ENCODE measurements at regions not wholly inside any gene's neighbourhood (a gene's known extent, or its start where the extent isn't known, plus 50 kb on each side); places are given as distances from the start of the nearest gene placed in this dataset.

DNA sequence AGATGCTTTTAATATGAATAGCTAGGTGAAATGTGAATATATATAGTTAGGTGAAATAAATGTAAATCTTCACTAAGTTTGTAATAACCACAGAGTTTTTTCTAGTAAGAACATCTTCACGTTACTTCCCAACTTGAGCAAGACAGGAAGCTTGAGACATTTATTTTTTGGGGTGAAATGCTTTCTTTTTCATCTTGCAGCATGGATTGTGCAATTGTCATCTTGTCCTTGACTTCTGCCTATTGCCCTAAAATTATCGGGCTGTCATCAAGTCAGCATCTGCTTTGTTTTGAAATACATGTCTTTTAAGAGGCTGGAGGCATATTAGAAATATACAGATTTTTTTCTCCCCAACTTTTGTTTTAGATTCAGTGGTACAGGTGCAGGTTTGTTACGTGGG lies 433.9 kb downstream of the PCNX1 start:
- H3K9me1 ChIP-seq (ENCODE audit: control insufficient read depth, insufficient read depth, low read length), result peaks cover 2% of the 10 kb centered on the region
- no peak overlapping the region for H3K4me3 ChIP-seq
- in situ Hi-C loops (cut with MboI) (no loop called here), intact Hi-C loops (cut with micrococcal nuclease) (no loop called here)
- peaks cover 5 to 12% of the 10 kb centered on the region in 2 experiments; a peak in 4 of 5 replicates for H3K4me1 ChIP-seq (replicated peaks in 1 of 2; ENCODE audit: control insufficient read depth in 2 of 2, insufficient read depth in 2 of 2, low read length in 2 of 2)
- TF ChIP-seq TCF3 (CRISPR knock-in tag; IDR thresholded peaks at IDR 0.05), result no peak
- no peak for TF ChIP-seq CEBPG (CRISPR knock-in tag; IDR thresholded peaks at IDR 0.05)
- peak in 1 of 2 experiments; percentile 72; a peak in 2 of 4 replicates for TF ChIP-seq CEBPG (tag; conservative IDR thresholded peaks at IDR 0.05 in 1 of 2, IDR thresholded peaks at IDR 0.05 in 1 of 2)
- peak; percentile 35; the same call in 1 of the 2 replicates for TF ChIP-seq CEBPB (tag; IDR thresholded peaks at IDR 0.05)
- H3K27ac ChIP-seq (ENCODE audit: extremely low read depth, low read depth, low read length), result no peak overlapping the region
- no peak for DNase-seq (ENCODE audit: extremely low read depth in 1 of 4, low spot score in 3 of 4)
- no peaks in the 10 kb centered on the region for H3K36me3 ChIP-seq (ENCODE audit: control insufficient read depth, insufficient read depth, low read length)
- 87% methylated on average over 3 of the region's 3 CpGs for WGBS (ENCODE audit: insufficient coverage, low coverage, missing lambda C conversion rate)
- no TSS peak for BruUV-seq (replicated peaks)
- ATAC-seq, result no peak
- H3K27me3 ChIP-seq (ENCODE audit: control insufficient read depth in 2 of 2, insufficient read depth in 2 of 2, low read length in 2 of 2), result no peaks in the 10 kb centered on the region
- ChIA-PET CTCF (ENCODE audit: low intra/inter-chr PET ratio) (no interaction called here), POLR2A (no interaction called here)
- no peak for FAIRE-seq
- peaks cover 22% of the 10 kb centered on the region for H3K79me2 ChIP-seq (ENCODE audit: control insufficient read depth, insufficient read depth, low read length)
- no peak overlapping the region for H2AFZ ChIP-seq (ENCODE audit: low read depth, low read length)
- no peak overlapping the region for H3K9ac ChIP-seq (ENCODE audit: insufficient read depth in 1 of 2, low read depth in 2 of 2, low read length in 2 of 2)
- H3K4me2 ChIP-seq (ENCODE audit: insufficient read depth, low read length), result no peak overlapping the region
- H3K9me3 ChIP-seq (replicated peaks; ENCODE audit: control insufficient read depth, insufficient read depth, low read depth, low read length), result no peaks in the 10 kb centered on the region
- no peaks in the 10 kb centered on the region for H4K20me1 ChIP-seq (replicated peaks; ENCODE audit: control insufficient read depth, insufficient read depth, low read length)

- Histone ChIP-seq H3K4me3 (no peak overlapping the region), H3K4me1 (replicated peaks in 1 of 2; ENCODE audit: control insufficient read depth in 2 of 2, insufficient read depth in 2 of 2, low read length in 2 of 2) (peaks cover 5 to 12% of the 10 kb centered on the region in 2 experiments; a peak in 4 of 5 replicates), H3K79me2 (ENCODE audit: control insufficient read depth, insufficient read depth, low read length) (peaks cover 16% of the 10 kb centered on the region), H3K9me3 (replicated peaks; ENCODE audit: control insufficient read depth, insufficient read depth, low read depth, low read length) (no peaks in the 10 kb centered on the region), H3K27ac (ENCODE audit: extremely low read depth, low read depth, low read length) (no peak overlapping the region), H3K9ac (ENCODE audit: insufficient read depth in 1 of 2, low read depth in 2 of 2, low read length in 2 of 2) (no peak overlapping the region), H3K9me1 (ENCODE audit: control insufficient read depth, insufficient read depth, low read length) (peaks cover 2% of the 10 kb centered on the region), H3K27me3 (ENCODE audit: control insufficient read depth in 2 of 2, insufficient read depth in 2 of 2, low read length in 2 of 2) (no peaks in the 10 kb centered on the region), H3K4me2 (ENCODE audit: insufficient read depth, low read length) (no peak overlapping the region), H2AFZ (ENCODE audit: low read depth, low read length) (no peak overlapping the region), H4K20me1 (replicated peaks; ENCODE audit: control insufficient read depth, insufficient read depth, low read length) (no peaks in the 10 kb centered on the region), H3K36me3 (ENCODE audit: control insufficient read depth, insufficient read depth, low read length) (no peaks in the 10 kb centered on the region)
- ATAC-seq (no peak), DNase-seq (ENCODE audit: extremely low read depth in 1 of 4, low spot score in 3 of 4) (no peak), FAIRE-seq (no peak)
- in situ Hi-C loops (cut with MboI), result no loop called here
- 61% methylated on average over 3 of the region's 3 CpGs for WGBS (ENCODE audit: insufficient coverage, low coverage, missing lambda C conversion rate)
- BruUV-seq (replicated peaks), result no TSS peak
- intact Hi-C loops (cut with micrococcal nuclease), result no loop called here
- ChIA-PET CTCF (ENCODE audit: low intra/inter-chr PET ratio) (no interaction called here), POLR2A (interaction anchor here (0.6 to 1.2 kb wide), 2 partner anchors 10 to 17 kb away, joined by 5 to 6 read pairs; no protein-coding TSS in a partner anchor)
- TF ChIP-seq HDAC6 (IDR thresholded peaks at IDR 0.05; ENCODE audit: low read depth, low read length) (no peak), ZNF316 (IDR thresholded peaks at IDR 0.05) (no peak), THAP12 (CRISPR knock-in tag; IDR thresholded peaks at IDR 0.05) (no peak), MEF2A (IDR thresholded peaks at IDR 0.05; ENCODE audit: control insufficient read depth, low read depth, low read length) (no peak), CC2D1A (IDR thresholded peaks at IDR 0.05) (no peak), ZNF507 (tag; conservative IDR thresholded peaks at IDR 0.05) (no peak), GATA2 (CRISPR knock-in tag; IDR thresholded peaks at IDR 0.05) (no peak), EHMT2 (IDR thresholded peaks at IDR 0.05) (no peak)
These were observed 436.5 kb downstream of the PCNX1 start for GRCh38 chr14:71343724-71344123.

Measured in K562 (cell line).